Psoas muscle (tissue), 7 donors: ENCODE measurements at regions not wholly inside any gene's neighbourhood (a gene's known extent, or its start where the extent isn't known, plus 50 kb on each side); places are given as distances from the start of the nearest gene placed in this dataset.

Experiments used
- ATAC-seq, 4 donors: fragments of 200-7000 bp; cut with Tn5 transposase; one replicate each; pipeline ENCODE4 v1.9.1; 2020; ENCODE audit warnings: moderate library complexity in 3 of 4, mild to moderate bottlenecking in 2 of 4
- DNase-seq, 2 donors: peaks; one replicate each; pipeline ENCODE4 v3.0.0-alpha.2; 2020
- H3K27ac ChIP-seq: fragments of 200-600 bp; one replicate; pipeline ENCODE4 v1.8.0; 2022
- H3K27me3 ChIP-seq, 3 donors: fragments of 200-600 bp in 1 of 3; one replicate each; pipeline versions ENCODE4 v1.6.1 to v1.8.0; 2013 to 2022; ENCODE audit warnings: low read length in 2 of 3, mild to moderate bottlenecking in 2 of 3, moderate library complexity in 1 of 3; ENCODE audit not compliant: insufficient read depth in 3 of 3
- H3K36me3 ChIP-seq, 2 donors: fragments of 200-600 bp in 1 of 2; one replicate each; pipeline versions ENCODE4 v1.6.1 to v1.8.0; 2013 to 2022; ENCODE audit warnings: low read depth in 1 of 2, mild to moderate bottlenecking in 1 of 2, moderate library complexity in 1 of 2; ENCODE audit not compliant: insufficient read depth in 1 of 2
- H3K4me1 ChIP-seq: fragments of 200-600 bp; one replicate; pipeline ENCODE4 v1.8.0; 2022
- H3K4me3 ChIP-seq: fragments of 200-600 bp; one replicate; pipeline ENCODE4 v1.8.0; 2022; ENCODE audit warnings: mild to moderate bottlenecking
- H3K9me3 ChIP-seq: fragments of 200-600 bp; one replicate; pipeline ENCODE4 v1.8.0; 2022
- CTCF ChIP-seq: fragments of 200-600 bp; IDR thresholded peaks from one replicate; pipeline ENCODE4 v1.8.0; 2022; ENCODE audit warnings: antibody characterized with exemption
- WGBS, 3 donors: extraction: QIAGEN DNeasy Blood & Tissue Kit; methylation state at CpG; one replicate each; pipeline versions ENCODE4 v1.1.6 to v1.1.7; 2013; 5-methylcytosine and 5-hydroxymethylcytosine counted together
- intact Hi-C, 2 donors: fragments of 100-400 bp; cut with DNase I; formaldehyde crosslinking; loops; one replicate each; pipeline versions ENCODE4 v1.11.0 to v1.14.2; 2022
- donor health status: healthy with polysubstance abuse.
- donor health status: DM: no; HTN: no; CAD: no; lungs with moderate emphysema.
- donor health status: Bipolar disorder and iron deficiency.
- donor health status: healthy.
- donor health status: DM: yes; HTN: yes; CAD: no.
- donor health status: DM: no; HTN: no; CAD: no.
- donor health status: DM: yes; HTN: yes; CAD: no.

GRCh38 chr14:82070753-82071152, 537.1 kb upstream of the SEL1L start:
- intact Hi-C loops: no loop called here

GRCh38 chr14:82073547-82073946, 539.9 kb upstream of the SEL1L start:
- 61 to 69% (median 66%) methylated on average over 2 of the region's 2 CpGs for WGBS, 3 donors
- no peak for TF ChIP-seq CTCF
- Histone ChIP-seq H3K36me3 (no peaks in the 10 kb centered on the region), H3K9me3 (no peaks in the 10 kb centered on the region), H3K4me3 (no peak overlapping the region), H3K4me1 (no peaks in the 10 kb centered on the region), H3K27me3 (no peaks in the 10 kb centered on the region), H3K27ac (no peak overlapping the region)
- DNase-seq (no peak), ATAC-seq (no peak)
- intact Hi-C loops: no loop called here

More at GRCh38 chr14:82070753-82071152, 537.1 kb upstream of the SEL1L start:
- no peaks in the 10 kb centered on the region for H3K9me3 ChIP-seq
- H3K4me3 ChIP-seq: no peak overlapping the region
- no peak for TF ChIP-seq CTCF
- no peaks in the 10 kb centered on the region for H3K4me1 ChIP-seq
- 38 to 50% (median 43%) methylated on average over 3 of the region's 3 CpGs for WGBS, 3 donors
- no peak overlapping the region for H3K27ac ChIP-seq
- H3K27me3 ChIP-seq: no peaks in the 10 kb centered on the region
- no peaks in the 10 kb centered on the region for H3K36me3 ChIP-seq
- ATAC-seq: no peak
- DNase-seq: no peak

GRCh38 chr14:82075566-82075965, 541.9 kb upstream of the SEL1L start:
- no peaks in the 10 kb centered on the region for H3K4me1 ChIP-seq
- no peaks in the 10 kb centered on the region for H3K36me3 ChIP-seq
- no peaks in the 10 kb centered on the region for H3K27me3 ChIP-seq
- TF ChIP-seq CTCF: no peak
- WGBS, 3 donors: 5 to 6% (median 6%) methylated on average over 3 of the region's 3 CpGs
- no peak overlapping the region for H3K4me3 ChIP-seq
- no peaks in the 10 kb centered on the region for H3K9me3 ChIP-seq
- ATAC-seq (no peak), DNase-seq (no peak)
- intact Hi-C loops: no loop called here
- H3K27ac ChIP-seq: no peak overlapping the region

- no peaks in the 10 kb centered on the region for H3K4me1 ChIP-seq
- H3K36me3 ChIP-seq: no peaks in the 10 kb centered on the region
- H3K27ac ChIP-seq: no peak overlapping the region
- H3K9me3 ChIP-seq: no peaks in the 10 kb centered on the region
- DNase-seq (no peak), ATAC-seq (no peak)
- WGBS, 3 donors: 86 to 90% (median 89%) methylated on average over 3 of the region's 3 CpGs
- H3K27me3 ChIP-seq: no peaks in the 10 kb centered on the region
- intact Hi-C loops: no loop called here
- no peak for TF ChIP-seq CTCF
- no peak overlapping the region for H3K4me3 ChIP-seq
Observed at GRCh38 chr14:82079553-82079952, 545.9 kb upstream of the SEL1L start.

DNA sequence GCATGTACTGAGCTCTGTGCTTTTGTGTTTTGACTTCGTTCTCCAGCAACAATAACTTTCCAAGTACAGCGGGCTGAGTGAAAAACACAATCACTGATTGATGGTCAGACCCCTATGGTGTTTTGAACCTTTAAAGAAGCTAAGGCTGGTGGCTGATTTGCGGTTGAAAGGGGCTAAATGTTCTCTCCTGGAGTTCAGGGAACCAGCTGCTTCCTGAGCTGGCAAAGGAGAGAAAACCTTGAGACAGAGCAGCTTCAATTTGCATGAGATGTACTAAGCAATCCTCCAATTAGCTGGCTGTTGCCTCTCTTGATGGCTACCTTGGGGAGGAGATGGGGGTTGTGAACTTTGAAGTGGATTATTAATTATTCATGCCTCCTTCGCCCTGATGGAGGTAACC, 546.7 kb upstream of the SEL1L start:
- DNase-seq (no peak), ATAC-seq (no peak)
- Histone ChIP-seq H3K27me3 (no peaks in the 10 kb centered on the region), H3K4me3 (no peak overlapping the region), H3K36me3 (no peaks in the 10 kb centered on the region), H3K4me1 (no peaks in the 10 kb centered on the region), H3K9me3 (no peaks in the 10 kb centered on the region), H3K27ac (no peak overlapping the region)
- intact Hi-C loops: no loop called here
- 3 to 5% (median 4%) methylated on average over 4 of the region's 4 CpGs for WGBS, 3 donors
- TF ChIP-seq CTCF: no peak
